ENCODE measurements at regions not wholly inside any gene's neighbourhood (a gene's known extent, or its start where the extent isn't known, plus 50 kb on each side); places are given as distances from the start of the nearest gene placed in this dataset.

GRCh38 chr2:147100406-147101035 is 744.3 kb upstream of the ACVR2A start:
- TF ChIP-seq CTCF (IDR thresholded peaks at IDR 0.05) (no peak), EZH2 (IDR thresholded peaks at IDR 0.05; ENCODE audit: borderline replicate concordance, insufficient read depth, low read depth, low read length, poor library complexity, severe bottlenecking) (no peak)
